IPS-NIHi7 (cell line): ENCODE measurements at regions not wholly inside any gene's neighbourhood (a gene's known extent, or its start where the extent isn't known, plus 50 kb on each side); places are given as distances from the start of the nearest gene placed in this dataset.

Experiments
- DNase-seq: peaks from one replicate; pipeline ENCODE4 v3.0.0; 2012; ENCODE audit warnings: mixed read lengths; ENCODE audit errors: extremely low spot score

GRCh38 chr3:119091936-119092677 is 53.9 kb upstream of the TEX55 start:
- DNase-seq, result no peak

GRCh38 chr3:119087799-119088198 is 53.2 kb upstream of the IGSF11 start:
- no peak for DNase-seq

- DNase-seq, result peak; percentile 26
These were observed 50.4 kb upstream of the IGSF11 start for GRCh38 chr3:119085070-119085439.

DNA sequence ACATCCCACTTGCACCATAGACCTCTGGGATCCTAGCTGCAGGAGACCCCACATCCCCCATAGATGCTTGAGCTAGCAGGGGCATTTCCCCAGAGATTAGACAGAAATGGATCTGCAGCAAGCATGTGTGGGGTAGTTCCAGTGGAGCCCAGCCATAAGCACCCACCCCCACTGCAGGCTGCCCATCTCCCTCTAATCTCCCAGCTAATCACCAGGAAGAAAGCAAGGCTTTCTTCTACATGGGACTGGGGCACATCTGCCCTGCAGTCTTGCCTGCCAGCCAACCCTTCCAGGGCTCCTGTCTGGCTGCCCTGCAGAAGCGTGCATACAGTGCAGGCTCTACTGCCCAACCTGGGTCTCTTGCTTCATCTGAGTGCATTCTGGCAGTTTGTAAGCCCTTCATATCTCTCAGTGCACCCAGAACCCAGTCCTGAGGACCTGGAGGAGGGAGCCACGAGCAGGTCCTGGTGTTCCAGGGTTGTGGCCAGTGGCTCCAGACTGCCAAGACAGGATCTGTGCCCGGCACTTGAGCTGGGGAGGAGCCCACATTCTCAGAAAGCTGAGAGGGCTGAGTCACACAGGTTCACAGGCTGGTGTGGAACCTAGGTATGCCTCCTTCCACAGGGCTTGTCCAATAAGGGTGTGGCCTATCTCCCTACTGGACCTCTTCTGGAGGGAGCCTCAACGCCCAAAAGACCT is 49.9 kb upstream of the IGSF11 start:
- no peak for DNase-seq
